BLaER1 treated with 17β-estradiol and CSF1 and Interleukin-3, amounts not matched to agents 10 nM and 100 nM (cell line): ENCODE measurements at regions not wholly inside any gene's neighbourhood (a gene's known extent, or its start where the extent isn't known, plus 50 kb on each side); places are given as distances from the start of the nearest gene placed in this dataset.

Experiments used
- H3K27ac ChIP-seq, 11 experiments: shearing (Covaris generic); formaldehyde crosslinking; 2 replicates each; pipeline ENCODE4 v1.8.1; 2022
- H3K27me3 ChIP-seq, 11 experiments: shearing (Covaris generic); formaldehyde crosslinking; 2 replicates each; pipeline ENCODE4 v1.8.1; 2022
- H3K36me3 ChIP-seq, 11 experiments: shearing (Covaris generic); formaldehyde crosslinking; 2 replicates each; pipeline ENCODE4 v1.8.1; 2022
- H3K4me1 ChIP-seq, 10 experiments: shearing (Covaris generic); formaldehyde crosslinking; 2 replicates each; pipeline ENCODE4 v1.8.1; 2022
- H3K4me2 ChIP-seq, 11 experiments: shearing (Covaris generic); formaldehyde crosslinking; 2 replicates each; pipeline ENCODE4 v1.8.1; 2022
- H3K4me3 ChIP-seq, 10 experiments: shearing (Covaris generic); formaldehyde crosslinking; 2 replicates each; pipeline ENCODE4 v1.8.1; 2022
- H3K9ac ChIP-seq, 11 experiments: shearing (Covaris generic); formaldehyde crosslinking; 2 replicates each; pipeline ENCODE4 v1.8.1; 2022
- H3K9me3 ChIP-seq, 11 experiments: shearing (Covaris generic); formaldehyde crosslinking; replicated peaks in 1 of 11; 2 replicates each; pipeline ENCODE4 v1.8.1; 2022
- H4K20me1 ChIP-seq, 11 experiments: shearing (Covaris generic); formaldehyde crosslinking; 2 replicates each; pipeline ENCODE4 v1.8.1; 2022
- Cebpa-rat ChIP-seq, 11 experiments: shearing (Covaris generic); IDR thresholded peaks; 2 replicates each; pipeline ENCODE4 v1.8.1; 2022

GRCh38 chr4:188411805-188412204, 272.6 kb downstream of the TRIML1 start:
- Histone ChIP-seq H3K27me3 (no peaks in the 10 kb centered on the region), H3K27ac (no peak overlapping the region), H4K20me1 (no peaks in the 10 kb centered on the region)

GRCh38 chr4:188412499-188412898, 273.3 kb downstream of the TRIML1 start:
- no peaks in the 10 kb centered on the region for H3K36me3 ChIP-seq
- TF ChIP-seq Cebpa-rat (IDR thresholded peaks at IDR 0.05): no peak

More at GRCh38 chr4:188411805-188412204, 272.6 kb downstream of the TRIML1 start:
- Histone ChIP-seq H3K4me2 (no peak overlapping the region), H3K9me3 (peaks cover 0 to 16% (median 9%) of the 10 kb centered on the region in 11 experiments; a peak in 14 of 22 replicates), H3K9ac (no peak overlapping the region), H3K4me3 (no peak overlapping the region), H3K36me3 (no peaks in the 10 kb centered on the region), H3K4me1 (no peaks in the 10 kb centered on the region)
- TF ChIP-seq Cebpa-rat (IDR thresholded peaks at IDR 0.05): no peak

GRCh38 chr4:188414441-188414840, 275.2 kb downstream of the TRIML1 start:
- TF ChIP-seq Cebpa-rat (IDR thresholded peaks at IDR 0.05): no peak
- H4K20me1 ChIP-seq: no peaks in the 10 kb centered on the region

More at GRCh38 chr4:188412499-188412898, 273.3 kb downstream of the TRIML1 start:
- Histone ChIP-seq H3K4me1 (no peaks in the 10 kb centered on the region), H3K4me2 (no peak overlapping the region), H4K20me1 (no peaks in the 10 kb centered on the region), H3K9me3 (peaks cover 0 to 16% (median 9%) of the 10 kb centered on the region in 11 experiments; a peak in 14 of 22 replicates), H3K27me3 (no peaks in the 10 kb centered on the region), H3K4me3 (no peak overlapping the region), H3K9ac (no peak overlapping the region), H3K27ac (no peak overlapping the region)

GRCh38 chr4:188417181-188417580, 277.9 kb downstream of the TRIML1 start:
- no peaks in the 10 kb centered on the region for H3K27me3 ChIP-seq
- no peaks in the 10 kb centered on the region for H3K36me3 ChIP-seq
- H3K9ac ChIP-seq: no peak overlapping the region
- no peaks in the 10 kb centered on the region for H3K4me1 ChIP-seq
- no peak overlapping the region for H3K27ac ChIP-seq
- peaks cover 0 to 10% (median 4%) of the 10 kb centered on the region in 11 experiments; a peak in 10 of 22 replicates for H3K9me3 ChIP-seq
- H4K20me1 ChIP-seq: no peaks in the 10 kb centered on the region
- no peak for TF ChIP-seq Cebpa-rat (IDR thresholded peaks at IDR 0.05)
- H3K4me2 ChIP-seq: no peak overlapping the region
- no peak overlapping the region for H3K4me3 ChIP-seq

More at GRCh38 chr4:188414441-188414840, 275.2 kb downstream of the TRIML1 start:
- H3K4me3 ChIP-seq: no peak overlapping the region
- H3K9me3 ChIP-seq: peaks cover 0 to 16% (median 9%) of the 10 kb centered on the region in 11 experiments; a peak in 14 of 22 replicates
- no peak overlapping the region for H3K4me2 ChIP-seq
- H3K9ac ChIP-seq: no peak overlapping the region
- no peaks in the 10 kb centered on the region for H3K4me1 ChIP-seq
- H3K36me3 ChIP-seq: no peaks in the 10 kb centered on the region
- H3K27me3 ChIP-seq: no peaks in the 10 kb centered on the region
- no peak overlapping the region for H3K27ac ChIP-seq

- Histone ChIP-seq H3K4me1 (no peaks in the 10 kb centered on the region; a peak in 1 of 20 replicates), H3K27me3 (no peaks in the 10 kb centered on the region), H4K20me1 (no peaks in the 10 kb centered on the region), H3K4me2 (no peak overlapping the region), H3K9ac (no peak overlapping the region), H3K4me3 (no peak overlapping the region), H3K27ac (no peak overlapping the region), H3K9me3 (no peaks in the 10 kb centered on the region), H3K36me3 (no peaks in the 10 kb centered on the region)
- TF ChIP-seq Cebpa-rat (IDR thresholded peaks at IDR 0.05): no peak
These were observed 283.8 kb downstream of the TRIML1 start for GRCh38 chr4:188423039-188423438.

GRCh38 chr4:188428935-188429334, 289.7 kb downstream of the TRIML1 start:
- no peaks in the 10 kb centered on the region for H3K9me3 ChIP-seq
- no peak overlapping the region for H3K9ac ChIP-seq
- no peaks in the 10 kb centered on the region for H3K27me3 ChIP-seq
- H4K20me1 ChIP-seq: no peaks in the 10 kb centered on the region
- no peaks in the 10 kb centered on the region; a peak in 1 of 20 replicates for H3K4me1 ChIP-seq
- H3K36me3 ChIP-seq: no peaks in the 10 kb centered on the region
- no peak overlapping the region for H3K27ac ChIP-seq
- no peak for TF ChIP-seq Cebpa-rat (IDR thresholded peaks at IDR 0.05)
- no peak overlapping the region for H3K4me2 ChIP-seq
- no peak overlapping the region for H3K4me3 ChIP-seq

- Histone ChIP-seq H3K4me1 (no peaks in the 10 kb centered on the region; a peak in 1 of 20 replicates), H3K4me2 (no peak overlapping the region), H3K27ac (no peak overlapping the region), H3K9me3 (no peaks in the 10 kb centered on the region), H4K20me1 (no peaks in the 10 kb centered on the region), H3K36me3 (no peaks in the 10 kb centered on the region), H3K9ac (no peak overlapping the region), H3K27me3 (no peaks in the 10 kb centered on the region), H3K4me3 (no peak overlapping the region)
- TF ChIP-seq Cebpa-rat (IDR thresholded peaks at IDR 0.05): no peak
These were observed 290.7 kb downstream of the TRIML1 start for GRCh38 chr4:188429965-188430364.

- no peak for TF ChIP-seq Cebpa-rat (IDR thresholded peaks at IDR 0.05)
- no peaks in the 10 kb centered on the region for H3K36me3 ChIP-seq
- no peak overlapping the region for H3K9ac ChIP-seq
- H4K20me1 ChIP-seq: no peaks in the 10 kb centered on the region
- no peak overlapping the region for H3K4me2 ChIP-seq
- H3K4me1 ChIP-seq: no peaks in the 10 kb centered on the region; a peak in 1 of 20 replicates
- no peak overlapping the region for H3K4me3 ChIP-seq
- no peak overlapping the region for H3K27ac ChIP-seq
- no peaks in the 10 kb centered on the region for H3K27me3 ChIP-seq
- no peaks in the 10 kb centered on the region for H3K9me3 ChIP-seq
These were observed 291.1 kb downstream of the TRIML1 start for GRCh38 chr4:188430384-188430783.

- Histone ChIP-seq H3K4me3 (no peak overlapping the region), H4K20me1 (no peaks in the 10 kb centered on the region), H3K4me2 (no peak overlapping the region), H3K9me3 (no peaks in the 10 kb centered on the region), H3K4me1 (peaks cover 0 to 10% (median 7%) of the 10 kb centered on the region in 10 experiments; a peak in 7 of 20 replicates), H3K36me3 (no peaks in the 10 kb centered on the region), H3K27ac (no peak overlapping the region), H3K9ac (no peak overlapping the region), H3K27me3 (no peaks in the 10 kb centered on the region)
- TF ChIP-seq Cebpa-rat (IDR thresholded peaks at IDR 0.05): no peak
These were observed 293.1 kb downstream of the TRIML1 start for GRCh38 chr4:188432328-188432727.

- H4K20me1 ChIP-seq: no peaks in the 10 kb centered on the region
- no peak overlapping the region for H3K4me3 ChIP-seq
- no peaks in the 10 kb centered on the region for H3K36me3 ChIP-seq
- H3K27me3 ChIP-seq: no peaks in the 10 kb centered on the region
- H3K27ac ChIP-seq: no peak overlapping the region
- no peaks in the 10 kb centered on the region for H3K9me3 ChIP-seq
- H3K9ac ChIP-seq: no peak overlapping the region
- H3K4me2 ChIP-seq: no peak overlapping the region
- H3K4me1 ChIP-seq: peaks cover 0 to 10% (median 7%) of the 10 kb centered on the region in 10 experiments; a peak in 7 of 20 replicates
- no peak for TF ChIP-seq Cebpa-rat (IDR thresholded peaks at IDR 0.05)
These were observed 294.6 kb downstream of the TRIML1 start for GRCh38 chr4:188433741-188434315.
